MM.1S (cell line): ENCODE measurements at regions not wholly inside any gene's neighbourhood (a gene's known extent, or its start where the extent isn't known, plus 50 kb on each side); places are given as distances from the start of the nearest gene placed in this dataset.

Experiments used
- DNase-seq: peaks from one replicate; pipeline ENCODE4 v3.0.0-alpha.2; 2015
- H2AFZ ChIP-seq: fragments of 300-600 bp; sonication (generic); 2 replicates; pipeline ENCODE4 v1.6.0; 2016; ENCODE audit warnings: antibody characterized with exemption, low read length
- H3F3A ChIP-seq: fragments of 300-600 bp; sonication (generic); 2 replicates; pipeline ENCODE4 v1.6.1; 2016; ENCODE audit warnings: mild to moderate bottlenecking, antibody characterized with exemption, low read length, moderate library complexity, mixed read lengths; ENCODE audit not compliant: insufficient read depth
- H3K27ac ChIP-seq: fragments of 300-600 bp; sonication (generic); 2 replicates; pipeline ENCODE4 v1.5.1; 2016; ENCODE audit warnings: mild to moderate bottlenecking, low read length
- H3K27me3 ChIP-seq: fragments of 300-600 bp; sonication (generic); replicated peaks from 2 replicates; pipeline ENCODE4 v1.6.0; 2016; ENCODE audit warnings: low read length; ENCODE audit not compliant: insufficient read depth
- H3K36me3 ChIP-seq: fragments of 300-600 bp; sonication (generic); replicated peaks from 2 replicates; pipeline ENCODE4 v1.6.1; 2016; ENCODE audit warnings: mild to moderate bottlenecking, low read length, mixed read lengths; ENCODE audit not compliant: insufficient read depth
- H3K4me1 ChIP-seq: fragments of 300-600 bp; sonication (generic); 2 replicates; pipeline ENCODE4 v1.6.1; 2016; ENCODE audit warnings: low read length, mixed read lengths
- H3K4me2 ChIP-seq: fragments of 300-600 bp; sonication (generic); 2 replicates; pipeline ENCODE4 v1.6.0; 2016; ENCODE audit warnings: low read depth, low read length
- H3K4me3 ChIP-seq: fragments of 300-600 bp; sonication (generic); 2 replicates; pipeline ENCODE4 v1.5.1; 2016; ENCODE audit warnings: low read length, mixed read lengths
- H3K79me2 ChIP-seq: fragments of 300-600 bp; sonication (generic); 2 replicates; pipeline ENCODE4 v1.6.1; 2016; ENCODE audit warnings: mixed run types, low read length, mixed read lengths
- H3K9ac ChIP-seq: fragments of 300-600 bp; sonication (generic); 2 replicates; pipeline ENCODE4 v1.6.1; 2016; ENCODE audit warnings: low read length, mixed read lengths
- H3K9me2 ChIP-seq: fragments of 300-600 bp; sonication (generic); replicated peaks from 2 replicates; pipeline ENCODE4 v1.6.1; 2016; ENCODE audit warnings: mild to moderate bottlenecking, low read length, mixed read lengths; ENCODE audit not compliant: insufficient read depth
- H3K9me3 ChIP-seq: fragments of 300-600 bp; sonication (generic); replicated peaks from 2 replicates; pipeline ENCODE4 v1.6.1; 2016; ENCODE audit warnings: mild to moderate bottlenecking, low read length, mixed read lengths; ENCODE audit not compliant: insufficient read depth
- H4K20me1 ChIP-seq: fragments of 300-600 bp; sonication (generic); 2 replicates; pipeline ENCODE4 v1.6.1; 2016; ENCODE audit warnings: mild to moderate bottlenecking, low read length, moderate library complexity, mixed read lengths; ENCODE audit not compliant: insufficient read depth
- EZH2 ChIP-seq: fragments of 300-600 bp; sonication (generic); optimal IDR thresholded peaks from 2 replicates; pipeline ENCODE3; 2017; ENCODE audit warnings: low read depth, mild to moderate bottlenecking, antibody characterized with exemption, low read length, mixed read lengths
- EZH2phosphoT487 ChIP-seq: fragments of 300-600 bp; sonication (generic); IDR thresholded peaks from 2 replicates; pipeline ENCODE4 v1.6.1; 2018; ENCODE audit warnings: antibody characterized with exemption, low read length
- TF ChIP-seq, protein P1 (sequence below): fragments of 300-600 bp; sonication (generic); IDR thresholded peaks from 2 replicates; pipeline ENCODE4 v1.5.1; 2016; ENCODE audit warnings: antibody characterized with exemption, low read length, mixed read lengths

DNA sequence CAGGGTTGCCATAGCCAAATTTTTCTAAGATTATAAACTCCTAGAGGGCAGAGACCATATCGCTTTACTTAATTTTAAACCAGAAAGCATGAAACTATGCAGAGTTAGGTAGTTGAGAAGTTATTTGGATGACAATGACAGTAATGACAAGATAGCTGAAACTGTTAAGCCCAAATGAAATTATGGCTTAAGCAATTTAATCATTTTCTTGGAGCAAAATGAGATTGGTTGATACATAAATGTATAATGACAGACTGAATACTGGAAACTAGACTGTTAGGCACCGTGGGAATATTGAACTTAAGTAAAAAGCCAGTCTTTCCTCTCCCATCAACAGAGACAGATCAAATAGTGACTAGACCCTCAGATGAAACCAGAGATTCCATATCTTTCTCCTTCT lies 670.3 kb upstream of the NRSN1 start:
- no peak overlapping the region for H3K4me2 ChIP-seq
- no peaks in the 10 kb centered on the region for H3K27me3 ChIP-seq
- no peak overlapping the region for H3K4me3 ChIP-seq
- H3K4me1 ChIP-seq: no peaks in the 10 kb centered on the region
- no peaks in the 10 kb centered on the region for H3K79me2 ChIP-seq
- TF ChIP-seq EZH2phosphoT487 (no peak), EZH2 (no peak)
- TF ChIP-seq, protein P1, sequence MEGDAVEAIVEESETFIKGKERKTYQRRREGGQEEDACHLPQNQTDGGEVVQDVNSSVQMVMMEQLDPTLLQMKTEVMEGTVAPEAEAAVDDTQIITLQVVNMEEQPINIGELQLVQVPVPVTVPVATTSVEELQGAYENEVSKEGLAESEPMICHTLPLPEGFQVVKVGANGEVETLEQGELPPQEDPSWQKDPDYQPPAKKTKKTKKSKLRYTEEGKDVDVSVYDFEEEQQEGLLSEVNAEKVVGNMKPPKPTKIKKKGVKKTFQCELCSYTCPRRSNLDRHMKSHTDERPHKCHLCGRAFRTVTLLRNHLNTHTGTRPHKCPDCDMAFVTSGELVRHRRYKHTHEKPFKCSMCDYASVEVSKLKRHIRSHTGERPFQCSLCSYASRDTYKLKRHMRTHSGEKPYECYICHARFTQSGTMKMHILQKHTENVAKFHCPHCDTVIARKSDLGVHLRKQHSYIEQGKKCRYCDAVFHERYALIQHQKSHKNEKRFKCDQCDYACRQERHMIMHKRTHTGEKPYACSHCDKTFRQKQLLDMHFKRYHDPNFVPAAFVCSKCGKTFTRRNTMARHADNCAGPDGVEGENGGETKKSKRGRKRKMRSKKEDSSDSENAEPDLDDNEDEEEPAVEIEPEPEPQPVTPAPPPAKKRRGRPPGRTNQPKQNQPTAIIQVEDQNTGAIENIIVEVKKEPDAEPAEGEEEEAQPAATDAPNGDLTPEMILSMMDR: no peak
- no peak overlapping the region for H2AFZ ChIP-seq
- no peaks in the 10 kb centered on the region for H3F3A ChIP-seq
- no peaks in the 10 kb centered on the region for H3K9me2 ChIP-seq
- H3K27ac ChIP-seq: no peak overlapping the region
- no peaks in the 10 kb centered on the region for H4K20me1 ChIP-seq
- no peaks in the 10 kb centered on the region for H3K36me3 ChIP-seq
- H3K9me3 ChIP-seq: no peaks in the 10 kb centered on the region
- no peak for DNase-seq
- H3K9ac ChIP-seq: no peak overlapping the region

DNA sequence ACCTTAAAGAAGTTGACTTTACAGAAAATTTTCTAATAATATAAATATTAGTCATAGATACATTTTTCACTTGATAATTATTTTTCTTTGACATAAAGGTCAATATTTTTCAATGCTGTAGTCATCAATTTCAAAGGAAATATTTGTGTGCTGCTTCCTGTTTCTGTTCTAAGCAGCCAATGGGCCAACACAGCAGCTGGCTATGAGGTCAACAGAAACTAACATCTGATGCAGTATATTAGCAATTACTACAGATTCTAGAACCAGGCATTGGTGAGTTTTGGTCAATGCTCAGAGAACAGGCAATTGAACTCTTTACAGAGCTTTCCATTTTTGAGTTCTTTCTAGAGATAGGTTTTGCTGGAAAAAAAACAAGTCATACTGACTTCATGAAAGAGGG lies 669.6 kb upstream of the NRSN1 start:
- Histone ChIP-seq H3F3A (no peaks in the 10 kb centered on the region), H3K9ac (no peak overlapping the region), H3K9me3 (no peaks in the 10 kb centered on the region), H3K36me3 (no peaks in the 10 kb centered on the region), H3K4me3 (no peak overlapping the region), H3K27me3 (no peaks in the 10 kb centered on the region), H3K4me2 (0 out of 2 replicates have a peak overlapping the region, but pooled peaks have one; percentile 7), H3K4me1 (no peaks in the 10 kb centered on the region), H2AFZ (no peak overlapping the region), H3K27ac (peak overlapping the region; percentile 14; the same call in 1 of the 2 replicates), H3K9me2 (no peaks in the 10 kb centered on the region), H4K20me1 (no peaks in the 10 kb centered on the region), H3K79me2 (no peaks in the 10 kb centered on the region)
- peak; percentile 69 for DNase-seq
- TF ChIP-seq EZH2phosphoT487: no peak
- no peak for TF ChIP-seq EZH2
- TF ChIP-seq, protein P1: no peak

DNA sequence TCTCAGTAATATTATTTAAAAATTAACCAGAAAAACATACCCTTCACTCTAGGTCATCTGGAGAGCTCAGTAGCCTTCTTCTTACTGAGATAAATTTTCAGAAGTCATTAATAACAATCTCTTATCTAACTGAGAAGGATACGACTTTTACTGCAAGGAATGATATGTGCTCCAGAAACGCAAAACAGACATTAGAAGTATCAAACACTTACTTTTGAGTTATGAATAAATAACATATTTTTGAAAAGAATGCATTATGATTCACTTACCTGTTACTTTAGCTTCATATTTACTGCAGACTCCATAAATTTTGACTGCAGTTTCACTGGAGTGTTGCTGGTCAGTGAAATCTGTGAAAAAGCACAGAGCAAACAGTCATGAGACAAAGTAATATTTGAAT lies 668.7 kb upstream of the NRSN1 start:
- TF ChIP-seq EZH2phosphoT487: no peak
- no peak for TF ChIP-seq EZH2
- TF ChIP-seq, protein P1: no peak
- Histone ChIP-seq H4K20me1 (no peaks in the 10 kb centered on the region), H3K9me3 (no peaks in the 10 kb centered on the region), H3K4me2 (no peak overlapping the region), H3K9me2 (no peaks in the 10 kb centered on the region), H3K9ac (no peak overlapping the region), H3K79me2 (no peaks in the 10 kb centered on the region), H3F3A (no peaks in the 10 kb centered on the region), H3K27me3 (no peaks in the 10 kb centered on the region), H3K4me1 (no peaks in the 10 kb centered on the region), H3K4me3 (no peak overlapping the region), H3K27ac (no peak overlapping the region), H2AFZ (no peak overlapping the region), H3K36me3 (no peaks in the 10 kb centered on the region)
- DNase-seq: no peak
